Stimulated activated memory B cell treated with anti-CD40 and anti-IgM and Interleukin-4, amounts not matched to agents 10 μg/mL and 1 μg/mL and 100 μg/mL, for 72 hours (primary cell): ENCODE measurements at regions not wholly inside any gene's neighbourhood (a gene's known extent, or its start where the extent isn't known, plus 50 kb on each side); places are given as distances from the start of the nearest gene placed in this dataset.
"Not testable (repeated sequence)": the region's sequence is repeated elsewhere in the genome, so short reads cannot be mapped to it uniquely, and the experiment has no call there.

Experiments
- ATAC-seq: fragments of 150-1000 bp; cut with Tn5 transposase; 2 replicates; pipeline ENCODE4 v1.10.0; 2021
- H3K27ac Mint-ChIP-seq: one replicate; pipeline ENCODE4 v1.8.0; 2022; ENCODE audit warnings: mild to moderate bottlenecking, mixed read lengths
- H3K27me3 Mint-ChIP-seq: one replicate; pipeline ENCODE4 v1.8.0; 2022; ENCODE audit warnings: mixed read lengths
- H3K36me3 Mint-ChIP-seq: one replicate; pipeline ENCODE4 v1.8.0; 2022; ENCODE audit warnings: mixed read lengths
- H3K4me1 Mint-ChIP-seq: one replicate; pipeline ENCODE4 v1.8.0; 2022; ENCODE audit warnings: mixed read lengths
- H3K4me3 Mint-ChIP-seq: one replicate; pipeline ENCODE4 v1.8.0; 2022; ENCODE audit warnings: mild to moderate bottlenecking, moderate library complexity, mixed read lengths
- H3K9me3 Mint-ChIP-seq: one replicate; pipeline ENCODE4 v1.8.0; 2022; ENCODE audit warnings: mixed read lengths

- Mint-ChIP-seq H3K27ac (no peak overlapping the region), H3K9me3 (peaks cover 4% of the 10 kb centered on the region), H3K36me3 (no peaks in the 10 kb centered on the region), H3K4me1 (no peaks in the 10 kb centered on the region), H3K4me3 (no peak overlapping the region), H3K27me3 (no peaks in the 10 kb centered on the region)
- no peak for ATAC-seq
Observed at GRCh38 chr6:159564456-159564855, 128.6 kb downstream of the SOD2 start.

- H3K27me3 Mint-ChIP-seq, result peaks cover 15% of the 10 kb centered on the region
- H3K4me1 Mint-ChIP-seq, result no peaks in the 10 kb centered on the region
- no peak for ATAC-seq
- no peak overlapping the region for H3K27ac Mint-ChIP-seq
- no peak overlapping the region for H3K4me3 Mint-ChIP-seq
- no peaks in the 10 kb centered on the region for H3K9me3 Mint-ChIP-seq
- H3K36me3 Mint-ChIP-seq, result no peaks in the 10 kb centered on the region
Observed at GRCh38 chr6:159557031-159557430, 136.0 kb downstream of the SOD2 start.

- no peak overlapping the region for H3K4me3 Mint-ChIP-seq
- H3K4me1 Mint-ChIP-seq, result no peaks in the 10 kb centered on the region
Observed at GRCh38 chr6:159555082-159555875, 137.8 kb downstream of the SOD2 start.

GRCh38 chr6:159541296-159541695 lies 151.7 kb downstream of the SOD2 start:
- H3K4me3 Mint-ChIP-seq, result no peak overlapping the region
- H3K27ac Mint-ChIP-seq, result no peak overlapping the region

More at GRCh38 chr6:159555082-159555875, 137.8 kb downstream of the SOD2 start:
- Mint-ChIP-seq H3K9me3 (peaks cover 1% of the 10 kb centered on the region), H3K27me3 (peaks cover 22% of the 10 kb centered on the region), H3K36me3 (no peaks in the 10 kb centered on the region), H3K27ac (no peak overlapping the region)
- no peak for ATAC-seq

GRCh38 chr6:159540883-159541282 lies 152.2 kb downstream of the SOD2 start:
- no peak overlapping the region for H3K27ac Mint-ChIP-seq
- H3K36me3 Mint-ChIP-seq, result no peaks in the 10 kb centered on the region
- H3K9me3 Mint-ChIP-seq, result no peaks in the 10 kb centered on the region
- no peak overlapping the region for H3K4me3 Mint-ChIP-seq
- peaks cover 9% of the 10 kb centered on the region for H3K27me3 Mint-ChIP-seq
- ATAC-seq, result no peak
- H3K4me1 Mint-ChIP-seq, result no peaks in the 10 kb centered on the region

More at GRCh38 chr6:159541296-159541695, 151.7 kb downstream of the SOD2 start:
- H3K9me3 Mint-ChIP-seq, result no peaks in the 10 kb centered on the region
- no peaks in the 10 kb centered on the region for H3K4me1 Mint-ChIP-seq
- H3K36me3 Mint-ChIP-seq, result no peaks in the 10 kb centered on the region
- no peak for ATAC-seq
- peaks cover 9% of the 10 kb centered on the region for H3K27me3 Mint-ChIP-seq

- Mint-ChIP-seq H3K9me3 (no peaks in the 10 kb centered on the region), H3K4me3 (no peak overlapping the region), H3K27me3 (peaks cover 9% of the 10 kb centered on the region), H3K4me1 (no peaks in the 10 kb centered on the region), H3K36me3 (no peaks in the 10 kb centered on the region), H3K27ac (no peak overlapping the region)
- no peak for ATAC-seq
Observed at GRCh38 chr6:159540152-159540551, 152.9 kb downstream of the SOD2 start.

- H3K9me3 Mint-ChIP-seq, H3K27me3 Mint-ChIP-seq, H3K36me3 Mint-ChIP-seq, H3K4me1 Mint-ChIP-seq, ATAC-seq, H3K4me3 Mint-ChIP-seq, H3K27ac Mint-ChIP-seq: not testable (repeated sequence)
Observed at GRCh38 chr6:159538031-159538430, 155.0 kb downstream of the SOD2 start.

GRCh38 chr6:159535656-159536350 lies 157.2 kb downstream of the SOD2 start:
- Mint-ChIP-seq H3K4me3 (no peak overlapping the region), H3K36me3 (no peaks in the 10 kb centered on the region), H3K9me3 (no peaks in the 10 kb centered on the region), H3K4me1 (no peaks in the 10 kb centered on the region), H3K27me3 (peaks cover 9% of the 10 kb centered on the region), H3K27ac (no peak overlapping the region)
- ATAC-seq, result no peak

- H3K4me1 Mint-ChIP-seq, result no peaks in the 10 kb centered on the region
- no peak overlapping the region for H3K27ac Mint-ChIP-seq
- no peaks in the 10 kb centered on the region for H3K9me3 Mint-ChIP-seq
- no peaks in the 10 kb centered on the region for H3K36me3 Mint-ChIP-seq
- H3K4me3 Mint-ChIP-seq, result no peak overlapping the region
- ATAC-seq, result no peak
- peaks cover 27% of the 10 kb centered on the region for H3K27me3 Mint-ChIP-seq
Observed at GRCh38 chr6:159533568-159533967, 159.5 kb downstream of the SOD2 start.

- no peak overlapping the region for H3K4me3 Mint-ChIP-seq
- no peaks in the 10 kb centered on the region for H3K9me3 Mint-ChIP-seq
- no peaks in the 10 kb centered on the region for H3K4me1 Mint-ChIP-seq
- no peaks in the 10 kb centered on the region for H3K36me3 Mint-ChIP-seq
- ATAC-seq, result no peak
- no peak overlapping the region for H3K27ac Mint-ChIP-seq
- peaks cover 29% of the 10 kb centered on the region for H3K27me3 Mint-ChIP-seq
Observed at GRCh38 chr6:159533016-159533415, 160.0 kb downstream of the SOD2 start.

- Mint-ChIP-seq H3K27me3 (peaks cover 32% of the 10 kb centered on the region), H3K4me3 (no peak overlapping the region), H3K4me1 (no peaks in the 10 kb centered on the region), H3K27ac (no peak overlapping the region), H3K9me3 (no peaks in the 10 kb centered on the region), H3K36me3 (no peaks in the 10 kb centered on the region)
- no peak for ATAC-seq
Observed at GRCh38 chr6:159532155-159532554, 160.9 kb downstream of the SOD2 start.

GRCh38 chr6:159529934-159530333 lies 163.1 kb downstream of the SOD2 start:
- Mint-ChIP-seq H3K27ac (no peak overlapping the region), H3K36me3 (no peaks in the 10 kb centered on the region), H3K9me3 (no peaks in the 10 kb centered on the region), H3K27me3 (peaks cover 47% of the 10 kb centered on the region), H3K4me3 (no peak overlapping the region), H3K4me1 (no peaks in the 10 kb centered on the region)
- ATAC-seq, result no peak

GRCh38 chr6:159527351-159527750 lies 165.7 kb downstream of the SOD2 start:
- Mint-ChIP-seq H3K27ac (no peak overlapping the region), H3K36me3 (no peaks in the 10 kb centered on the region), H3K27me3 (peaks cover 60% of the 10 kb centered on the region), H3K9me3 (no peaks in the 10 kb centered on the region), H3K4me1 (no peaks in the 10 kb centered on the region), H3K4me3 (no peak overlapping the region)
- no peak for ATAC-seq

GRCh38 chr6:159525445-159526025 lies 167.5 kb downstream of the SOD2 start:
- Mint-ChIP-seq H3K27me3 (peaks cover 62% of the 10 kb centered on the region), H3K36me3 (no peaks in the 10 kb centered on the region), H3K4me3 (no peak overlapping the region), H3K9me3 (no peaks in the 10 kb centered on the region), H3K4me1 (no peaks in the 10 kb centered on the region), H3K27ac (no peak overlapping the region)
- peak; percentile 8 for ATAC-seq

GRCh38 chr6:159522877-159523547 lies 170.0 kb downstream of the SOD2 start:
- no peak for ATAC-seq
- Mint-ChIP-seq H3K4me3 (no peak overlapping the region), H3K27me3 (peaks cover 49% of the 10 kb centered on the region), H3K36me3 (no peaks in the 10 kb centered on the region), H3K27ac (no peak overlapping the region), H3K9me3 (no peaks in the 10 kb centered on the region), H3K4me1 (no peaks in the 10 kb centered on the region)
